Stimulated activated CD4-positive, alpha-beta T cell treated with anti-CD3 and anti-CD28 coated beads, TNF-alpha, amount 100 ng/mL, for 24 hours (primary cell): ENCODE measurements at regions not wholly inside any gene's neighbourhood (a gene's known extent, or its start where the extent isn't known, plus 50 kb on each side); places are given as distances from the start of the nearest gene placed in this dataset.
"Not testable (repeated sequence)": the region's sequence is repeated elsewhere in the genome, so short reads cannot be mapped to it uniquely, and the experiment has no call there.

Experiments used
- DNase-seq, 3 experiments: peaks; one replicate each; pipeline ENCODE4 v3.0.0-alpha.2; 2020; ENCODE audit warnings: low read depth in 3 of 3

GRCh38 chr20:47865451-47865850, 80.2 kb upstream of the SULF2 start:
- no peak for DNase-seq

- no peak for DNase-seq
These were observed 78.7 kb upstream of the SULF2 start for GRCh38 chr20:47863981-47864380.

- DNase-seq = no peak
These were observed 78.2 kb upstream of the SULF2 start for GRCh38 chr20:47863315-47863965.

- DNase-seq = no peak
These were observed 77.4 kb upstream of the SULF2 start for GRCh38 chr20:47862574-47863240.

GRCh38 chr20:47861116-47861515, 75.8 kb upstream of the SULF2 start:
- DNase-seq = no peak

- DNase-seq = no peak
These were observed 75.0 kb upstream of the SULF2 start for GRCh38 chr20:47860049-47860830.

- DNase-seq = no peak
These were observed 74.0 kb upstream of the SULF2 start for GRCh38 chr20:47859278-47859677.

GRCh38 chr20:47857569-47858464, 72.5 kb upstream of the SULF2 start:
- no peak for DNase-seq

- DNase-seq = no peak
These were observed 71.9 kb upstream of the SULF2 start for GRCh38 chr20:47857187-47857568.

GRCh38 chr20:47855799-47856198, 70.5 kb upstream of the SULF2 start:
- DNase-seq = no peak

- no peak for DNase-seq
These were observed 69.5 kb upstream of the SULF2 start for GRCh38 chr20:47854687-47855212.

- no peak for DNase-seq
These were observed 66.5 kb upstream of the SULF2 start for GRCh38 chr20:47851774-47852173.

- no peak for DNase-seq
These were observed 64.9 kb upstream of the SULF2 start for GRCh38 chr20:47850146-47850545.

- DNase-seq = no peak
These were observed 64.3 kb upstream of the SULF2 start for GRCh38 chr20:47849596-47849995.

GRCh38 chr20:47849006-47849405, 63.7 kb upstream of the SULF2 start:
- DNase-seq = no peak

- not testable (repeated sequence) for DNase-seq
These were observed 63.3 kb upstream of the SULF2 start for GRCh38 chr20:47848534-47848933.

GRCh38 chr20:47847884-47848485, 62.7 kb upstream of the SULF2 start:
- no peak for DNase-seq

GRCh38 chr20:47847220-47847619, 61.9 kb upstream of the SULF2 start:
- DNase-seq = not testable (repeated sequence)

GRCh38 chr20:47846651-47847050, 61.4 kb upstream of the SULF2 start:
- not testable (repeated sequence) for DNase-seq

- DNase-seq = not testable (repeated sequence)
These were observed 60.2 kb upstream of the SULF2 start for GRCh38 chr20:47845382-47845977.

- not testable (repeated sequence) for DNase-seq
These were observed 59.3 kb upstream of the SULF2 start for GRCh38 chr20:47844568-47844906.
